ENCODE measurements at regions not wholly inside any gene's neighbourhood (a gene's known extent, or its start where the extent isn't known, plus 50 kb on each side); places are given as distances from the start of the nearest gene placed in this dataset.

DNA sequence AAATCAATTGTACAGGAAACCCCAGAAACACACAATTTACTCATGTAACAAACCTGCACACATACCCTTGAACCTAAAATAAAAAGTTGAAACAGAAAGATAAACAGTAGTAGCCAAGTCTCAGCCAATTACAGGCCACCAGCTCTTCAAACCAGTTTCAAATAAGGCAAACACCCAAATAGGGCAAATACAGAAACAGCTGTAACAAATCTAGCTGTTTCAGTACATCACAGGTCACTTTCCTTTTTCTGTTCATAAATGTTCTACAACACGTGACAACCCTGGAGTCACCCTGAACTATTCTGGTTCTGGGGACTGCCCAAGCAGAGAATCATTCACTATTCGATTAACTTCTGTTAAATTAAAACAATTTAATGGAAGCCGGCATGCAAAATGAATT lies 329.0 kb downstream of the GJA1 start:
- H3K27ac ChIP-seq = no peak overlapping the region
- no peak for ATAC-seq
- peaks cover 0 to 8% (median 0%) of the 10 kb centered on the region in 12 donors for H3K9me3 ChIP-seq
- intact Hi-C loops (cut with DNase I) = loop anchor here in 1 of 10 donors (10.0 kb wide), 1 partner anchor 50 kb away; no protein-coding TSS in a partner anchor
- DNase-seq = no peak
- no peak overlapping the region for H3K4me3 ChIP-seq
- no peaks in the 10 kb centered on the region for H3K27me3 ChIP-seq
- no peak for TF ChIP-seq POLR2A (IDR thresholded peaks at IDR 0.05)
- TF ChIP-seq, protein P1, sequence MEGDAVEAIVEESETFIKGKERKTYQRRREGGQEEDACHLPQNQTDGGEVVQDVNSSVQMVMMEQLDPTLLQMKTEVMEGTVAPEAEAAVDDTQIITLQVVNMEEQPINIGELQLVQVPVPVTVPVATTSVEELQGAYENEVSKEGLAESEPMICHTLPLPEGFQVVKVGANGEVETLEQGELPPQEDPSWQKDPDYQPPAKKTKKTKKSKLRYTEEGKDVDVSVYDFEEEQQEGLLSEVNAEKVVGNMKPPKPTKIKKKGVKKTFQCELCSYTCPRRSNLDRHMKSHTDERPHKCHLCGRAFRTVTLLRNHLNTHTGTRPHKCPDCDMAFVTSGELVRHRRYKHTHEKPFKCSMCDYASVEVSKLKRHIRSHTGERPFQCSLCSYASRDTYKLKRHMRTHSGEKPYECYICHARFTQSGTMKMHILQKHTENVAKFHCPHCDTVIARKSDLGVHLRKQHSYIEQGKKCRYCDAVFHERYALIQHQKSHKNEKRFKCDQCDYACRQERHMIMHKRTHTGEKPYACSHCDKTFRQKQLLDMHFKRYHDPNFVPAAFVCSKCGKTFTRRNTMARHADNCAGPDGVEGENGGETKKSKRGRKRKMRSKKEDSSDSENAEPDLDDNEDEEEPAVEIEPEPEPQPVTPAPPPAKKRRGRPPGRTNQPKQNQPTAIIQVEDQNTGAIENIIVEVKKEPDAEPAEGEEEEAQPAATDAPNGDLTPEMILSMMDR (IDR thresholded peaks at IDR 0.05) = no peak
- H3K4me1 ChIP-seq = peaks cover 0 to 17% (median 0%) of the 10 kb centered on the region in 12 donors
- no peaks in the 10 kb centered on the region for H3K36me3 ChIP-seq
- WGBS, 4 donors = 87 to 96% (median 89%) methylated on average over 3 of the region's 3 CpGs

DNA sequence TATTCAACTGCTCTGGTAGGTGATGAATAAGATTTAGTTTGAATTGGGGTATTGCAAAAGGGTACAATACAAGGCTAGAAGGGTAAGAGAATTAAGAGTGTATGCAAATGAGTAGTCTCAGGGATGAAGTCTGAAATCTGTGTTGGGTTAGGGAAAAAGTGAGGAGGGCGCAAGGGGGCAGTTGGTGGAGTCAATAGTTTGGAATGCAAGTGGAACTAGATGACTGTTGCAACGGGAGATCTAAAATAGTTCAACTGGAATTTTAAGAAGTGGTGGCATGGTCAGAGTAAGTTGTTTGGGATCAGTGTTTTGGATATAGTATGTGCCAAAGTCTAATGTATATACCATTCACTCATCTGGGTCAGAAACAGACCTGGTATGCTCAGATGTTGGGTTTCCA lies 329.6 kb downstream of the GJA1 start:
- Histone ChIP-seq H3K9me3 (peaks cover 0 to 8% (median 0%) of the 10 kb centered on the region in 12 donors), H3K36me3 (no peaks in the 10 kb centered on the region), H3K27ac (no peak overlapping the region), H3K4me1 (peaks cover 0 to 17% (median 0%) of the 10 kb centered on the region in 12 donors), H3K27me3 (no peaks in the 10 kb centered on the region), H3K4me3 (no peak overlapping the region)
- TF ChIP-seq, protein P1 (IDR thresholded peaks at IDR 0.05) = no peak
- TF ChIP-seq POLR2A (IDR thresholded peaks at IDR 0.05) = no peak
- DNase-seq = no peak
- intact Hi-C loops (cut with DNase I) = loop anchor here in 2 of 10 donors (5.0 to 10.0 kb wide), 2 partner anchors 38 to 50 kb away; no protein-coding TSS in a partner anchor
- no peak for ATAC-seq
- WGBS, 4 donors = 72 to 86% (median 76%) methylated on average over 2 of the region's 2 CpGs

DNA sequence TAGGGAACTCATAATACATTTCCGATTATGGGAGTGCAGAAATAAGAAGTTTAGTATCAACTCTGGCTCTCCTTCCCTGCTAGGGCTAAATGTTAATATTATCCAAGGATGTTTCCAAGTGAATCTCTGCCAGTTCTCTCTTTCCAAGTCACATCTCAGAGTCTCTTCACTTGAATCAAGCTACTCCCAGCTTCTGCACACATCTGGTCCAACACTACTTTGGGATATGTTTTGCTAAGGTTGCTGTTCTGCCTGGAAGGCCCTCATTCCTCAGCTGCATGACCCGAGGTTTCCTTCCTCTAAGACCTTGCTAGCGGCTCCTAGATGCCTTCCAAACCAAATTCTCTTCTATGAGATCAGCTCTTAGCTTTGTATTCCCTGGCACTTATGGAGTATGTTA lies 331.8 kb downstream of the GJA1 start:
- Histone ChIP-seq H3K36me3 (no peaks in the 10 kb centered on the region), H3K9me3 (peaks cover 0 to 3% (median 0%) of the 10 kb centered on the region in 12 donors), H3K27ac (peak overlapping the region in 4 of 12 donors; percentile 3 to 61 (median 44)), H3K4me1 (peaks cover 0 to 17% (median 0%) of the 10 kb centered on the region in 12 donors), H3K27me3 (no peaks in the 10 kb centered on the region), H3K4me3 (peak overlapping the region in 6 of 12 donors; percentile 2 to 36 (median 26))
- TF ChIP-seq POLR2A (IDR thresholded peaks at IDR 0.05) = no peak
- TF ChIP-seq, protein P1 (IDR thresholded peaks at IDR 0.05) = no peak
- DNase-seq = no peak
- intact Hi-C loops (cut with DNase I) = loop anchor here in 2 of 10 donors (5.0 to 10.0 kb wide), 2 partner anchors 40 to 52 kb away; no protein-coding TSS in a partner anchor
- 52 to 65% (median 60%) methylated on average over 3 of the region's 3 CpGs for WGBS, 4 donors
- ATAC-seq = peak in 3 of 4 donors; percentile 24 to 59 (median 32)

DNA sequence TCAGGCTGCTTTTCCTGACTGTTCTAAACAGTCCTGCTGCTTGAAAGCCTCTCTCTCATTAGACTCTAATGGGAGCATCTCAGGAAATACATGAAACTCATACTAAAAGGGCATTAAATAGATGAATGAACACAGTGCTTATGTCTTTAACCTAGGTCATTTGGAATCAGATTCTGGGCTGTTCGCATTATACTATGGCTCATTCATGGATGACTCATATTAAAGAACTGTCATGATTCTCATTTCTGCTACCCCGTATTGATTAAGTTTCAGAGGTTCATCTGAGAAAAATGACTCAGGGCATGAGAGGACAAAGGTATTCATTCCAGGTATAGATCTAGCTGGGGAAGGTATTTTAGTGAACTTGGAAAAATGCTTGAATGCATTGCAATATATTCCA lies 335.5 kb downstream of the GJA1 start:
- Histone ChIP-seq H3K4me1 (peaks cover 0 to 22% (median 0%) of the 10 kb centered on the region in 12 donors), H3K27ac (no peak overlapping the region), H3K9me3 (no peaks in the 10 kb centered on the region), H3K36me3 (no peaks in the 10 kb centered on the region), H3K27me3 (no peaks in the 10 kb centered on the region), H3K4me3 (no peak overlapping the region)
- intact Hi-C loops (cut with DNase I) = loop anchor here in 1 of 10 donors (5.0 kb wide), 2 partner anchors 54 to 104 kb away; no protein-coding TSS in a partner anchor
- DNase-seq = no peak
- ATAC-seq = no peak
- WGBS, 4 donors = 94 to 98% (median 94%) methylated on average over 2 of the region's 2 CpGs
- TF ChIP-seq POLR2A (IDR thresholded peaks at IDR 0.05) = no peak
- TF ChIP-seq, protein P1 (IDR thresholded peaks at IDR 0.05) = no peak

Data from heart left ventricle (tissue), 16 donors.